NCI-H2171 (cell line): ENCODE measurements at regions not wholly inside any gene's neighbourhood (a gene's known extent, or its start where the extent isn't known, plus 50 kb on each side); places are given as distances from the start of the nearest gene placed in this dataset.
A peak's percentile ranks its signal among the peaks of the same experiment; 100 is the strongest.

ENCODE experiments used
- DNase-seq: peaks from one replicate; lab custom pipeline; 2025; lab: John Stamatoyannopoulos, UW

- no peak for DNase-seq
Measured at GRCh38 chr5:158368686-158369085, 509.7 kb upstream of the CLINT1 start.

- DNase-seq, result no peak
Measured at GRCh38 chr5:158364367-158364766, 505.4 kb upstream of the CLINT1 start.

- DNase-seq, result no peak
Measured at GRCh38 chr5:158354958-158355357, 496.0 kb upstream of the CLINT1 start.

- DNase-seq, result peak; percentile 45
Measured at GRCh38 chr5:158351485-158352125, 492.7 kb upstream of the CLINT1 start.

- DNase-seq, result no peak
Measured at GRCh38 chr5:158349987-158350386, 491.0 kb upstream of the CLINT1 start.

- DNase-seq, result no peak
Measured at GRCh38 chr5:158344376-158344775, 485.4 kb upstream of the CLINT1 start.

GRCh38 chr5:158340608-158341007 is 481.7 kb upstream of the CLINT1 start:
- DNase-seq, result no peak

- no peak for DNase-seq
Measured at GRCh38 chr5:158326256-158326655, 467.3 kb upstream of the CLINT1 start.

- no peak for DNase-seq
Measured at GRCh38 chr5:158324236-158324635, 465.3 kb upstream of the CLINT1 start.

- no peak for DNase-seq
Measured at GRCh38 chr5:158322620-158323019, 463.7 kb upstream of the CLINT1 start.

GRCh38 chr5:158320934-158321333 is 462.0 kb upstream of the CLINT1 start:
- DNase-seq, result no peak

- DNase-seq, result peak; percentile 56
Measured at GRCh38 chr5:158320178-158320674, 461.3 kb upstream of the CLINT1 start.

- peak; percentile 78 for DNase-seq
Measured at GRCh38 chr5:158317507-158317906, 458.6 kb upstream of the CLINT1 start.

- no peak for DNase-seq
Measured at GRCh38 chr5:158313733-158314464, 455.0 kb upstream of the CLINT1 start.

- DNase-seq, result no peak
Measured at GRCh38 chr5:158313027-158313732, 454.2 kb upstream of the CLINT1 start.

- DNase-seq, result no peak
Measured at GRCh38 chr5:158309088-158309807, 450.3 kb upstream of the CLINT1 start.

GRCh38 chr5:158308429-158309025 is 449.6 kb upstream of the CLINT1 start:
- DNase-seq, result no peak

- DNase-seq, result no peak
Measured at GRCh38 chr5:158305861-158306260, 446.9 kb upstream of the CLINT1 start.

- DNase-seq, result no peak
Measured at GRCh38 chr5:158304607-158305006, 445.7 kb upstream of the CLINT1 start.

GRCh38 chr5:158303883-158304282 is 444.9 kb upstream of the CLINT1 start:
- DNase-seq, result no peak

- no peak for DNase-seq
Measured at GRCh38 chr5:158303275-158303674, 444.3 kb upstream of the CLINT1 start.

- no peak for DNase-seq
Measured at GRCh38 chr5:158302029-158302428, 443.1 kb upstream of the CLINT1 start.
